KMS-11 (cell line): ENCODE measurements at regions not wholly inside any gene's neighbourhood (a gene's known extent, or its start where the extent isn't known, plus 50 kb on each side); places are given as distances from the start of the nearest gene placed in this dataset.

ENCODE experiments used
- H2AFZ ChIP-seq: fragments of 200-600 bp; sonication (generic); 2 replicates; pipeline ENCODE4 v1.6.1; 2016; ENCODE audit warnings: antibody characterized with exemption, mixed run types, low read depth
- H3K27ac ChIP-seq: fragments of 200-600 bp; sonication (generic); 2 replicates; pipeline ENCODE4 v1.6.1; 2016; ENCODE audit warnings: mild to moderate bottlenecking, mixed run types
- H3K27me3 ChIP-seq: fragments of 200-600 bp; sonication (generic); 2 replicates; pipeline ENCODE4 v1.6.1; 2017; ENCODE audit warnings: mild to moderate bottlenecking, low read depth, mixed run types, moderate library complexity; ENCODE audit not compliant: insufficient read depth
- H3K36me3 ChIP-seq: fragments of 200-600 bp; sonication (generic); 2 replicates; pipeline ENCODE4 v1.6.1; 2017; ENCODE audit warnings: mild to moderate bottlenecking, mixed run types; ENCODE audit not compliant: insufficient read depth
- H3K4me1 ChIP-seq: fragments of 200-600 bp; sonication (generic); 2 replicates; pipeline ENCODE4 v1.6.1; 2016; ENCODE audit warnings: mild to moderate bottlenecking, low read depth, mixed run types; ENCODE audit not compliant: poor library complexity, severe bottlenecking
- H3K4me2 ChIP-seq: fragments of 200-600 bp; sonication (generic); 2 replicates; pipeline ENCODE4 v1.7.0; 2016; ENCODE audit warnings: mild to moderate bottlenecking, mixed run types
- H3K4me3 ChIP-seq: fragments of 200-600 bp; sonication (generic); IDR thresholded peaks from 2 replicates; pipeline ENCODE4 v1.6.1; 2017; ENCODE audit warnings: low read depth, low read length, mixed read lengths; ENCODE audit not compliant: insufficient read depth
- H3K79me2 ChIP-seq: fragments of 200-600 bp; sonication (generic); 2 replicates; pipeline ENCODE4 v1.6.1; 2016; ENCODE audit warnings: low read depth, mixed run types; ENCODE audit not compliant: insufficient read depth
- H3K9ac ChIP-seq: fragments of 200-600 bp; sonication (generic); 2 replicates; pipeline ENCODE4 v1.6.1; 2016; ENCODE audit warnings: mild to moderate bottlenecking, mixed run types
- H4K20me1 ChIP-seq: fragments of 200-600 bp; sonication (generic); 2 replicates; pipeline ENCODE4 v1.6.1; 2016; ENCODE audit warnings: mild to moderate bottlenecking, mixed run types; ENCODE audit not compliant: insufficient read depth
- CTCF ChIP-seq: fragments of 200-600 bp; sonication (generic); conservative IDR thresholded peaks from 2 replicates; pipeline ENCODE4 v1.6.1; 2017; ENCODE audit warnings: low read depth, mild to moderate bottlenecking, antibody characterized with exemption, low read length, moderate library complexity, mixed read lengths

DNA sequence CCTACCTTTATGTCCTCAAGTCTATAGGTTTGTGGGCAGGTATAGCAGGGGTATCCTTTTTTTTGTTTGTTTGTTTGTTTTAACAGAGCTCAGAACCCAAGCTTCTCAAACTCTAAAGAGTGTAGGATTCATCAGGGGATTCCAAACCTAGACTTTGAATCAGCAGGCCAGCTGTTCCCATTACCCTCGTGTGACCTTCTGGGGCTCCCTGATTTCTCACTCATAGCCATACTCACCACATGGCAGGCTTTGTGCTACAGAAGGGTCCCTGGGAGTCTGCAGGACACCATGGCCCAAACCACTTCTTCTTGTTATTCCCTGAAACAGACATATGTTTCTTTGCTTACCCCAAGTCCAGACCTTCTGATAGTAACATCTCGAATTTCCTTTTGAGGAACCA is 350.8 kb upstream of the TSHZ2 start:
- TF ChIP-seq CTCF = no peak
- no peak overlapping the region for H3K9ac ChIP-seq
- H3K4me1 ChIP-seq = no peaks in the 10 kb centered on the region
- no peak overlapping the region for H3K27ac ChIP-seq
- H4K20me1 ChIP-seq = no peaks in the 10 kb centered on the region
- H3K36me3 ChIP-seq = no peaks in the 10 kb centered on the region
- H2AFZ ChIP-seq = no peak overlapping the region
- H3K4me2 ChIP-seq = no peak overlapping the region
- no peak overlapping the region for H3K4me3 ChIP-seq
- H3K79me2 ChIP-seq = no peaks in the 10 kb centered on the region
- H3K27me3 ChIP-seq = no peaks in the 10 kb centered on the region

GRCh38 chr20:52619671-52620070 is 352.5 kb upstream of the TSHZ2 start:
- H3K9ac ChIP-seq = no peak overlapping the region
- H3K27ac ChIP-seq = no peak overlapping the region
- H2AFZ ChIP-seq = no peak overlapping the region
- no peaks in the 10 kb centered on the region for H3K4me1 ChIP-seq
- H3K36me3 ChIP-seq = no peaks in the 10 kb centered on the region
- H3K4me2 ChIP-seq = no peak overlapping the region
- no peaks in the 10 kb centered on the region for H4K20me1 ChIP-seq
- no peak for TF ChIP-seq CTCF
- H3K4me3 ChIP-seq = no peak overlapping the region
- H3K27me3 ChIP-seq = no peaks in the 10 kb centered on the region
- no peaks in the 10 kb centered on the region for H3K79me2 ChIP-seq

DNA sequence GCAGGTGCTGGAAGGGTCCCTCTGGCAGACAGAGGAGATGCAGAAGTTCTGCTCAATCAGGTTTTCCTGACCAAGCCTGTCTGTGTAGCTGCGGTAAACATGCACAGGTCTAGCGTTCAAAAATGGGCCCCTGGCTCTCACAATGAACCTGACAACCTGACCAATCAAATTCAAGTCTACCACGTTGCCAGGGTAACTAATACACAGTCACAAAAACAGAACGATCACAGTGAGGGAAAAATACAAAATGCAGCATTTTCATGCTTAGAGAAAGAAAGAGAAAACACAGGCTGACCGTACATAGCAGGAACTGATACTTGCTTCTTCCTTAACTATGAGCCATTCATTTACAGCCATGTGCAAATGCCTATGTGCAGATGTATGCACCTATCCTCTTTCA is 353.1 kb upstream of the TSHZ2 start:
- Histone ChIP-seq H3K4me1 (no peaks in the 10 kb centered on the region), H3K4me3 (no peak overlapping the region), H3K9ac (no peak overlapping the region), H2AFZ (no peak overlapping the region), H3K4me2 (no peak overlapping the region), H3K36me3 (no peaks in the 10 kb centered on the region), H4K20me1 (no peaks in the 10 kb centered on the region), H3K27me3 (no peaks in the 10 kb centered on the region), H3K27ac (no peak overlapping the region), H3K79me2 (no peaks in the 10 kb centered on the region)
- TF ChIP-seq CTCF = no peak

DNA sequence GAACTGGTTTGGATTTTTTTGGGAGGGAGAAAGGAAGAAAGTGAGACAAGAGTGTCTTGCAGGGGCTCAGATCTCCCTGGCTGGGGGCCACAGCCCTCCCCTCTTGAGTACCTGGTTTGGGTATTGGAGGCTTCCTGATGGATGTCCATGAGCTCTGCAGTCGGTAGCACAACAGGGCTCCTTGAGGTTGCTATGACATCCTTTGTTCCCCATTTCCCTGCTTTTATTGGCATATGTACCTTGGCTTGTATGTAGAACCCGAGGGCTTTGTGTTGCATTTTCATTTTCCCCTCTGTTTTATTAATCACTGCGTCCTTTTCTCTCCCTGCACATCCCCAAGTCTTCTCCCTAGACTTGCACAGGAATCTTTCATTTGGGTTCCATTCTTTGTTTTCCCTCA is 355.5 kb upstream of the TSHZ2 start:
- Histone ChIP-seq H2AFZ (no peak overlapping the region), H3K27ac (no peak overlapping the region), H3K27me3 (no peaks in the 10 kb centered on the region), H3K4me3 (no peak overlapping the region), H3K9ac (no peak overlapping the region), H3K36me3 (no peaks in the 10 kb centered on the region), H3K79me2 (no peaks in the 10 kb centered on the region), H3K4me2 (no peak overlapping the region), H3K4me1 (no peaks in the 10 kb centered on the region), H4K20me1 (no peaks in the 10 kb centered on the region)
- TF ChIP-seq CTCF = no peak
